Activated CD8-positive, alpha-beta memory T cell treated with anti-CD3 and anti-CD28 coated beads, Interleukin-2, amount 50 U/mL, for 1 hour (primary cell): ENCODE measurements at regions not wholly inside any gene's neighbourhood (a gene's known extent, or its start where the extent isn't known, plus 50 kb on each side); places are given as distances from the start of the nearest gene placed in this dataset.
"Not testable (repeated sequence)": the region's sequence is repeated elsewhere in the genome, so short reads cannot be mapped to it uniquely, and the experiment has no call there.

Experiments
- DNase-seq: peaks from one replicate; pipeline ENCODE4 v3.0.0-alpha.2; 2020; ENCODE audit errors: extremely low read depth

- no peak for DNase-seq
Measured at GRCh38 chr5:173667702-173668101, 51.3 kb upstream of the BOD1 start.

- no peak for DNase-seq
Measured at GRCh38 chr5:173668245-173668800, 51.9 kb upstream of the BOD1 start.

- no peak for DNase-seq
Measured at GRCh38 chr5:173668910-173669309, 52.5 kb upstream of the BOD1 start.

- DNase-seq: no peak
Measured at GRCh38 chr5:173669483-173669882, 53.0 kb upstream of the BOD1 start.

GRCh38 chr5:173670130-173670651 is 53.7 kb upstream of the BOD1 start:
- no peak for DNase-seq

- no peak for DNase-seq
Measured at GRCh38 chr5:173670791-173671120, 54.3 kb upstream of the BOD1 start.

- no peak for DNase-seq
Measured at GRCh38 chr5:173671121-173671949, 54.9 kb upstream of the BOD1 start.

- no peak for DNase-seq
Measured at GRCh38 chr5:173672166-173672565, 55.7 kb upstream of the BOD1 start.

- DNase-seq: no peak
Measured at GRCh38 chr5:173672891-173673290, 56.4 kb upstream of the BOD1 start.

- no peak for DNase-seq
Measured at GRCh38 chr5:173673295-173674101, 57.0 kb upstream of the BOD1 start.

- no peak for DNase-seq
Measured at GRCh38 chr5:173675287-173675996, 59.0 kb upstream of the BOD1 start.

GRCh38 chr5:173676375-173676774 is 59.9 kb upstream of the BOD1 start:
- no peak for DNase-seq

GRCh38 chr5:173677125-173677672 is 60.7 kb upstream of the BOD1 start:
- no peak for DNase-seq

- no peak for DNase-seq
Measured at GRCh38 chr5:173679909-173680630, 63.6 kb upstream of the BOD1 start.

- DNase-seq: no peak
Measured at GRCh38 chr5:173680660-173681242, 64.3 kb upstream of the BOD1 start.

- no peak for DNase-seq
Measured at GRCh38 chr5:173682313-173682712, 65.9 kb upstream of the BOD1 start.

- DNase-seq: not testable (repeated sequence)
Measured at GRCh38 chr5:173684535-173684934, 68.1 kb upstream of the BOD1 start.

- DNase-seq: no peak
Measured at GRCh38 chr5:173686950-173687349, 70.5 kb upstream of the BOD1 start.

- no peak for DNase-seq
Measured at GRCh38 chr5:173688703-173689102, 72.3 kb upstream of the BOD1 start.

- DNase-seq: no peak
Measured at GRCh38 chr5:173689171-173689736, 72.8 kb upstream of the BOD1 start.
